Choroid plexus epithelial cell (primary cell): ENCODE measurements at regions not wholly inside any gene's neighbourhood (a gene's known extent, or its start where the extent isn't known, plus 50 kb on each side); places are given as distances from the start of the nearest gene placed in this dataset.

Source experiments
- DNase-seq: peaks from one replicate; pipeline ENCODE4 v3.0.0-alpha.2; 2010; ENCODE audit warnings: low read depth
- H3K4me3 ChIP-seq: 2 replicates; pipeline ENCODE4 v1.5.1; 2011; ENCODE audit warnings: low read depth, mild to moderate bottlenecking, control low read depth, low read length, moderate library complexity
- CTCF ChIP-seq: conservative IDR thresholded peaks from 2 replicates; pipeline ENCODE4 v1.5.1; 2011; ENCODE audit warnings: low read depth, mild to moderate bottlenecking, control low read depth, inconsistent platforms, low read length, moderate library complexity

GRCh38 chr9:86755561-86755941, 191.8 kb downstream of the GAS1 start:
- TF ChIP-seq CTCF = no peak
- H3K4me3 ChIP-seq = no peak overlapping the region
- no peak for DNase-seq

- DNase-seq = no peak
- no peak for TF ChIP-seq CTCF
- no peak overlapping the region for H3K4me3 ChIP-seq
Observed at GRCh38 chr9:86754581-86755560, 192.4 kb downstream of the GAS1 start.

GRCh38 chr9:86753836-86754235, 193.5 kb downstream of the GAS1 start:
- no peak for DNase-seq
- TF ChIP-seq CTCF = no peak
- no peak overlapping the region for H3K4me3 ChIP-seq

- H3K4me3 ChIP-seq = no peak overlapping the region
- TF ChIP-seq CTCF = no peak
- DNase-seq = no peak
Observed at GRCh38 chr9:86752733-86753132, 194.6 kb downstream of the GAS1 start.

- DNase-seq = no peak
- H3K4me3 ChIP-seq = no peak overlapping the region
- TF ChIP-seq CTCF = no peak
Observed at GRCh38 chr9:86751956-86752355, 195.3 kb downstream of the GAS1 start.

GRCh38 chr9:86751207-86751606, 196.1 kb downstream of the GAS1 start:
- DNase-seq = peak; percentile 78
- no peak overlapping the region for H3K4me3 ChIP-seq
- no peak for TF ChIP-seq CTCF

- no peak overlapping the region for H3K4me3 ChIP-seq
- no peak for TF ChIP-seq CTCF
- DNase-seq = peak; percentile 92
Observed at GRCh38 chr9:86749894-86750255, 197.4 kb downstream of the GAS1 start.
